Neural cell (in vitro differentiated cells): ENCODE measurements at regions not wholly inside any gene's neighbourhood (a gene's known extent, or its start where the extent isn't known, plus 50 kb on each side); places are given as distances from the start of the nearest gene placed in this dataset.

ENCODE experiments used
- EP300 ChIP-seq: fragments of 450-650 bp; conservative IDR thresholded peaks from 2 replicates; pipeline ENCODE4 v1.6.1; 2014; ENCODE audit warnings: antibody characterized with exemption, mild to moderate bottlenecking, moderate library complexity; ENCODE audit not compliant: poor library complexity, severe bottlenecking
- EZH2 ChIP-seq: fragments of 200-600, 300-800 bp; shearing (Covaris generic), sonication (generic); IDR thresholded peaks from 2 replicates; pipeline ENCODE4 v1.6.1; 2014; ENCODE audit warnings: antibody characterized with exemption, low read length, borderline replicate concordance, mild to moderate bottlenecking; ENCODE audit not compliant: insufficient read depth, poor library complexity, severe bottlenecking
- POLR2AphosphoS5 ChIP-seq: IDR thresholded peaks from 2 replicates; pipeline ENCODE4 v1.6.1; 2012
- TF ChIP-seq, protein P1 (sequence below): fragments of 450-650 bp; IDR thresholded peaks from 2 replicates; pipeline ENCODE4 v1.5.1; 2014; ENCODE audit warnings: antibody characterized with exemption, mild to moderate bottlenecking, moderate library complexity; ENCODE audit not compliant: poor library complexity, severe bottlenecking

DNA sequence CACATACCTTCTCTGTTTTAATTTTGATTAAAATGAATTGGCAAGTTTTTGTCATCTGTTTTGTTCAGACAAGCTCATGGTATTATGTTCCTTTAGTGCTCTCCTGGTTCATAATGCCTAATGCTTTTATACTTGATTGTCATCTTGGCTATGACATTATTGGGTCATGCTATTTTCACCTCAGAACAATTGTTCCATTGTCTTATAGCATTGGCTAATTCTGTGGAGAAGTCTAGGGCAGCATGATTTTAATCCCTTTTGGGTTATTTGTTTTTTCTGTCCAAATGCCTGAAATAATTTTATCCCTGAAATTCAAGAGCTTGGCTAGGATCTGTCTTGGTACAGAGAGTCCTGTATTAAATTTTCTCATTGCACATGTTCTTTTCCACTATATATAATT is 83.8 kb upstream of the CCDC85A start:
- TF ChIP-seq, protein P1, sequence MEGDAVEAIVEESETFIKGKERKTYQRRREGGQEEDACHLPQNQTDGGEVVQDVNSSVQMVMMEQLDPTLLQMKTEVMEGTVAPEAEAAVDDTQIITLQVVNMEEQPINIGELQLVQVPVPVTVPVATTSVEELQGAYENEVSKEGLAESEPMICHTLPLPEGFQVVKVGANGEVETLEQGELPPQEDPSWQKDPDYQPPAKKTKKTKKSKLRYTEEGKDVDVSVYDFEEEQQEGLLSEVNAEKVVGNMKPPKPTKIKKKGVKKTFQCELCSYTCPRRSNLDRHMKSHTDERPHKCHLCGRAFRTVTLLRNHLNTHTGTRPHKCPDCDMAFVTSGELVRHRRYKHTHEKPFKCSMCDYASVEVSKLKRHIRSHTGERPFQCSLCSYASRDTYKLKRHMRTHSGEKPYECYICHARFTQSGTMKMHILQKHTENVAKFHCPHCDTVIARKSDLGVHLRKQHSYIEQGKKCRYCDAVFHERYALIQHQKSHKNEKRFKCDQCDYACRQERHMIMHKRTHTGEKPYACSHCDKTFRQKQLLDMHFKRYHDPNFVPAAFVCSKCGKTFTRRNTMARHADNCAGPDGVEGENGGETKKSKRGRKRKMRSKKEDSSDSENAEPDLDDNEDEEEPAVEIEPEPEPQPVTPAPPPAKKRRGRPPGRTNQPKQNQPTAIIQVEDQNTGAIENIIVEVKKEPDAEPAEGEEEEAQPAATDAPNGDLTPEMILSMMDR, result no peak
- TF ChIP-seq EZH2, result no peak
- TF ChIP-seq EP300, result no peak
- TF ChIP-seq POLR2AphosphoS5, result no peak
